HG03280 (cell line): ENCODE measurements at regions not wholly inside any gene's neighbourhood (a gene's known extent, or its start where the extent isn't known, plus 50 kb on each side); places are given as distances from the start of the nearest gene placed in this dataset.
"Not testable (repeated sequence)": the region's sequence is repeated elsewhere in the genome, so short reads cannot be mapped to it uniquely, and the experiment has no call there.

ENCODE experiments used
- ATAC-seq: cut with Tn5 transposase; IDR thresholded peaks from one replicate; pipeline ENCODE4 v1.9.1; 2021; ENCODE audit warnings: mild to moderate bottlenecking, moderate library complexity; ENCODE audit not compliant: unreplicated experiment

DNA sequence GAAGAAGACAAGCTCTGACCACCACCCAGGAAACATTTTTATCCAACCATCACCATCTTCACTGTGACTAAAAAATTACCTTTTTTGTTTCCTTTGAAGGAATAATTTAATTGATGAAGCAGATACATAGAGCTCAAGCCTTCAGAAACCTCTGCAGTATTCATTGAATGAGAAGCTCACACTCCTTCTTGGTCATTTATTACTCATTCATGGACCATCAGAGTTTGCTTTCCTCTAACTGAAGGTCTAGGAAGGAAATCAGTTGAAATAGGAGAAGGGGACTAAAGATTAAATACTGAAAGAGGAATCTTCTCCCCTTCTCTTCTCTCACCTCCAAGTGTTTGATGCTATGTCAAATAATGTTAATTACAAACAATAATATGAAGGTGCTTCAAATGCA is 290.6 kb upstream of the KLF3 start:
- ATAC-seq, result no peak

- no peak for ATAC-seq
Measured at GRCh38 chr4:38377195-38377594, 286.8 kb upstream of the KLF3 start.

DNA sequence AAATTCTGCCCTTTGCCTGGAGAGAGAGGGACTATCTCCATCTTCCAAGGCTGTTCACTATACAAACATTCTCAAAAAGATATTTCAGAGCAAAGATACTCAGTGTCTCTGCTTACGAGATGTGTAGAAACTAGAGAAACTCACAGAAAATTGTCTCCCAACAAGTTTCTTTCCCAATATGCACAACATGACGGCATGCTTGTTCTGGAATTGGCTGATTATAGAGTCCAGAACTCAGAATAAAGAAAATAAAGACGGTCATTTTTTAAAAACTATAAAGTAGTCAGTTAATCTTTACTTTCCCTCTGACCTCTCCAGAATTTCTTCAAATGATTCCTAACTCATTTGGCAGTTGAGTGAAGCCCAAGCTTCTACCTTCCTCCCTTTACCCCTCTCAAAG is 285.5 kb upstream of the KLF3 start:
- no peak for ATAC-seq

DNA sequence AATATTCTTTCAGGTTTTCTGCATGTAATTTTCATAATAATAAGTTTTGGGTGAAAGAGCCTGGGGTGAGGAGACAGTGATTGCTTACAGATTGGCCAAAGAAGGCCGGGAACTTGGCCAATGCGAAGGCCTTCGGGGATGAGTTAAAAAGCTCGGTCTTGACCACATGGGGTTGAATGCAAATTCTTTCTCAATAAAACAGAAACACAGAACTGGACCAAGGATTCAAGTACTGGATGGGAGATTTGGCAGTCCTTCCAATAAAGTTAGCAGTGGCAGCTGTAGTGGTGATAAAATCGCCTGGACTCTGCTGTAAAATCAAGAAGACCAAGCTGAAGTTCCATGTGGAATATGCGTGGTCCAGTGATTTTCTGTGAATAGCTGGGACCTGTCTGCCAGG is 282.2 kb upstream of the KLF3 start:
- no peak for ATAC-seq

DNA sequence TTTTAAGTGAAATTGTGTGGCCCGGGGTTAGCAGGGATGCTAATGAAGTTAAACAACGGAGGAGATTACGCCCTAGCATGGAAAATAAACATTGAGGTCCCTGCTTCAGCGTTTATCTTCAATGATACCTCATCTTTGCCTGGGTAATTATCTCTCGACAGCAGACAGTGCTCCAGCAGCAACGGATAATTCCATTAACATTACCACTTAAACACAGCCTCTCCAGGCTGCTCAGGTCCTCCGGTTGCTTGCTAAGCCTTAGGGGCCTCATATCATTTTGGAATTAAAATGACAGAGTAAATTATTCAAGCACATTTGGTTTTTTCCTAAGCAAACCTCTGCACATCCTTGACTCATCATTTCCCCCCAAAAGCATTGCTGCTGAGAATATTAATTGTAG is 281.5 kb upstream of the KLF3 start:
- ATAC-seq, result no peak

GRCh38 chr4:38383646-38384121 is 280.3 kb upstream of the KLF3 start:
- ATAC-seq, result no peak

- no peak for ATAC-seq
Measured at GRCh38 chr4:38385093-38386004, 278.6 kb upstream of the KLF3 start.

DNA sequence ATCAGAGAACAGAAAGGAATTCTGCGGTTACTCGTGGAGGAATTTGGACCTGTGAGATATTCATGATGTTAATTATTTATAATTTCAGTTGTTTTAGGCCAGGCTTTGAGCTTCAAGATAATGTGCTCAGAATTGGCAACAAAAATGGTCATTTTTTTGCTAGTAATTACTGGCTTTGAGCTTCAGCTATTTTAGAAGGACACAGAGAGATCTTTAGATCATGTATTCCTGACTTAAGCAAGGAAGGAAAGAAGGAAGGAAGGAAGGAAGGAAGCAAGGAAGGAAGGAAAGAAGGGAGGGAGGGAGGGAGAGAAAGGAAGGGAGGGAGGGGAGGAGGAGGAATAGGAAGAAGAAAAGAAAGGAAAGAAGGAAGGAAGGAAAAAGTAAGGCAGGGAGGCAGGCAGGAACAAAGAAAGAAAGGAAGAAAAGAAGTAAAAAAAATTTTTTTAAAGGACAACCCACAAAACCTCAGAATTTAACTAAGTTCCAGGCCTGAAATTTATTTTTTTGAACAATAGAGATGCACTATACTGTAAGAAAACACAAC is 277.9 kb upstream of the KLF3 start:
- no peak for ATAC-seq

DNA sequence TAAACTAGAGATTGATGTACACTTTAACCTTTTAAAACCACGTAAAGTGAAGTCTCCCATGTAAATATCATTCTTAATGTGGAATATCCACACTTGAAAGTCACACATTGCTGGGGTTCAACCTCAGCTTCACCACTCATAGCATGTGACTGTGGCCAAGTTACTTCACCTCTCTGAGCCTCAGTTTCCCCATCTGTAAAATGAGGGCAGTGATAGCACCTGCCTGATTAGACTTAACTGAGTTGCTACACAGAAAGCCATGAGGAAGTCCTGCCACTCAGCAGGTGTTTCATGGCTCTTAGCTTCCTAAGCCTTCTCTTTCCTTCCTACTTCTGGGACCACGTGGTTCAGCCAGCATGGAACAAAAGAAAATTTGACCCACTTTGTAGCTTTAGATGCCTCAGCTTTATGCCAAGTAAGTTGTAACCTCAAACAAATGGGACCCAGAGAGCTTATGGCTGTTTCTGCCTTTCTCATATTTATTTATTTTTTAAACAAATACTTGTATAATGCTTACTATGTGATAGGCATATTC is 277.3 kb upstream of the KLF3 start:
- no peak for ATAC-seq

DNA sequence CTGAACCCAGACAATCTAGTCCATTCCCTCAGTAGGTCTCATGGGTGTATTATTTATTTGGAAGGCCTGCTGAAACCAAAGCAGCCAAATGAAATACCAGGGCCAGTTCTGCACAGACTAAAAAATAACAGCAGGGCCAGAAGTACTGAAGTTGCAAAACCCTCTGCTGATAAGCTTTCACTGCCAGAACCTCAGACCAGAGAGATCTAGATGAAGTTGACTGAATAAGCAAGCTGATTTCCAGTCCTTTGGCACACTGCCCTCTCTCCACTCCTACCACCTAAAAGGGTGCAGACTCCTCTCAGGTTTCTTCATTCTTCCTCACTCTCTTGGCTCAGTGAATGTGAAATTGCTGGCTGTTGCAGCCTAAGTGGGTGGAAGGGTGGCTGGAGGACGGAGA is 276.7 kb upstream of the KLF3 start:
- ATAC-seq, result no peak

DNA sequence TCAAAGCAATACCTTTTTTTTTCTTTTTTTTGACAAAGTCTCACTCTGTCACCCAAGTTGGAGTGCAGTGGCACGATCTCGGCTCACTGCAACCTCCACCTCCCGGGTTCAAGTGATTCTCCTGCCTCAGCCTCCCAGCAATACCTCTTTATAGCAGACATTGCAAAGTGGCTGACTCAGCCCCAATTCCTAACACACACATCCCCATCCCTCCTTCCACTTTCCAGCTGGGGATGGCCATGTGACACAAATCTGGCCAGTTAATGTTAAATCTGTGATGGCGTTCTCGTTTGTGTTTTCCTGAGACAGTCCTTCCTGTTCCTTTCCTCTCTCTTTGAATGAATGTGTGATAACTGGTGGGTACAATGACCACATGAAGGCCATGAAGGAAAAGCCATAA is 276.2 kb upstream of the KLF3 start:
- ATAC-seq, result no peak

DNA sequence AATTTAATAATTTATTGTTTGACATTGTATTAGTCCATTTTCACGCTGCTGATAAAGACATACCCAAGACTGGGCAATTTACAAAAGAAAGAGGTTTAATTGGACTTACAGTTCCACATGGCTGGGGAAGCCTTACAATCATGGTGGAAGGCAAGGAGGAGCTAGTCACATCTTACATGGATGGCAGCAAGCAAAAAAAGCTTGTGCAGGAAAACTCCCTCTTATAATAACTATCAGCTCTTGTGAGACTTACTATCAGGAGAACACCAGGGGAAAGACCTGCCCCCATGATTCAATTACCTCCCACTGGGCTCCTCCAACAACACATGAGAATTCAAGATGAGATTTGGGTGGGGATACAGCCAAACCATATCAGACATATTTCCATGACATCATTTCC is 275.1 kb upstream of the KLF3 start:
- ATAC-seq, result not testable (repeated sequence)

DNA sequence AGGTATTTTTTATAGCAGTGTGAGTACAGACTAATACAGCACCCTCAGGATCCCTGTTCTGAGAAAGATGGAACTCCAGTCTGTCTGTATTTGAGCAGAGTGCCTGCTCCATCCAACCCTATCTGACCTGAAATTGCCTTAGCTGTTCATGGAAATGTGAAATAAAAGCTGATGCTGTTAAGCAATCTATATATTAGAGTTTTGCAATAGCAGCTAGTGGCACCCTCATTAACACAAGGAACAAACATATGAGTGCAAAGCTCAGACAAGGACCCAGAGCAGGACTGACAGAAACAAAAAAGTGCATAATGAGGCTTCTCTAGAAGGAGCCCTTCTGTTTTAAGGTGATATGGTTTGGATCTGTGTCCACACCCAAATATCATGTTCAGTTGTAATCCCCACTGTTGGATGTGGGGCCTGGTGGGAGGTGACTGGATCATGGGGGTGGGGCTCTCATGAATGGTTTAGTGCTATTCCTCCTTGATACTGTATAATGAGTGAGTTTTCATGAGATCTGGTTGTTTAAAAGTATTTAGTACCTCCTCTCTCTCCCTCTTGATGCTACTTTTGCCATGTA is 272.9 kb upstream of the KLF3 start:
- ATAC-seq, result no peak

GRCh38 chr4:38392223-38392855 is 271.7 kb upstream of the KLF3 start:
- ATAC-seq, result no peak

DNA sequence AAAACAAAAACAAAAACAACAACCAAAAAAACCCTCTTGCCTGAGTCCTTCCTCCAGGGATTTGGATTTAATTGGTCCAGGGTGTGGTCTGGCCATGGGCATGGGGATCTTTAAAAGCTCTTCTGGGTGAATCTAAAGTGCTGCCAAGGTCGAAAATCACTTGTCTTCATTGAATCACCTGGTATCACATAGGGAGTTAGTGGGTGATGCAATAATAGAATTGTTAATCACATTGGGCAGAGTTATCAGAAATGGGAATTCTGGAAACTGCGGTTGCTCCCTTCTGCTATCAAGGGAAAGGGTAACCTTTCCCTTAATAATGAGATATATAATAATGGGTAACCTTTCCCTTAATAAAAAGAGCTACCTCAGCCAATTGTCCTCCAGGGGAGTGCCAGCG is 267.9 kb upstream of the KLF3 start:
- no peak for ATAC-seq

DNA sequence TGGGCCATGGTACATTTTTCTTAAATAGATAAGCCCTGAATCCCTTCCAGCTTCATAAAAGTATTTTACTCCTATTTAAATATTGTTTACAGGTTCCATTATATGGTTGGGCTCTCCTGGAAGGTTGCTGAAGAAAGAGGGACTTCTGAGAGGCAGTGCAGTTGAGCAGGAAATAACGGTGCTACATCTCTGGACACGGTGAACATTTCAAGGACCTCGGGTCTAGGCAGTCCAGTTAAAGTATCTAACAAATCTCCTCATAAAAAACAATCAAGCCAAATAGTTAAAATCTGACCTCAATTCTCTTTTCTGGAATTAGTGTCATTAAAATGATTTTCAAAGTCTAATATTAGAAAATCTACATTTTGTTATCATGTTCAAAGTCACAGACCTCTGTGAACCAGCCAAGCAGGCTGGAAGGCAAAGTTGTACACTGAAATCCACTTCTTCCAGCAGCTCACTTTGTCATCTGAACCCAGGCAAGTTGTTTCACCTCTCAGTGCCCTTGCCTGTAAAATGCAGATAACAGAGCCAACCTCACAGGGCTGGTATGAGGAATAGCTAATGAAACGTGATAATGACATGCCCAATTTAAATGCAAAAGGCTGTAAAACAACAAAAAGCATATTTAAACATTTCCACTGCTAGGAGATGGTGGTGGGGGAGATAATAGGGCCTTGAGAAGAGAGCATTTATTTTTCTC is 267.0 kb upstream of the KLF3 start:
- no peak for ATAC-seq

- no peak for ATAC-seq
Measured at GRCh38 chr4:38400946-38401345, 263.1 kb upstream of the KLF3 start.

GRCh38 chr4:38406243-38406642 is 257.8 kb upstream of the KLF3 start:
- no peak for ATAC-seq

GRCh38 chr4:38409852-38410251 is 254.1 kb upstream of the KLF3 start:
- ATAC-seq, result no peak

DNA sequence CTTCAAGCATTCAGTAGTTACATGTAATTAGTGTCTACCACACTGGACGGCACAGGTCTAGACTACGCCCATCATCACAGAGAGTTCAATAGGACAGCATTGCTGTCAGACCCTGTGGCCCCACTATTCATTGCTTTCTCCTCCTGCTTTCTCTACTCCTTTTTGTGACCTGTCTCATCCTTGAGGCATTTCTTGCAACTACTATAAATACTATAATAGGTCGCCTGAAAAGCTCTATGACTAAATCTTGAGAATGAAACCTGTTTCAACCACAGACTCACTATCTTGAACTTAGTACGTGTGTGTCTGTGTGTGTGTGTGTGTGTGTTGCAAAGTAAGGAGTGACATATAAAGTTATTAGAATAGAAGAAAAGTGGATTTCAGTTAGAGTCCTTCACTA is 252.9 kb upstream of the KLF3 start:
- ATAC-seq, result peak; percentile 65
